GM19043 (cell line): ENCODE measurements at regions not wholly inside any gene's neighbourhood (a gene's known extent, or its start where the extent isn't known, plus 50 kb on each side); places are given as distances from the start of the nearest gene placed in this dataset.

Source experiments
- ATAC-seq: cut with Tn5 transposase; IDR thresholded peaks from one replicate; pipeline ENCODE4 v1.9.1; 2021; ENCODE audit warnings: low read depth; ENCODE audit not compliant: unreplicated experiment

GRCh38 chr6:47152666-47153403, 110.7 kb upstream of the ADGRF1 start:
- ATAC-seq: no peak

- ATAC-seq: no peak
Observed at GRCh38 chr6:47151232-47151898, 109.2 kb upstream of the ADGRF1 start.

- no peak for ATAC-seq
Observed at GRCh38 chr6:47149554-47149953, 107.4 kb upstream of the ADGRF1 start.

GRCh38 chr6:47149066-47149465, 106.9 kb upstream of the ADGRF1 start:
- no peak for ATAC-seq

- no peak for ATAC-seq
Observed at GRCh38 chr6:47147836-47148344, 105.8 kb upstream of the ADGRF1 start.

- no peak for ATAC-seq
Observed at GRCh38 chr6:47147175-47147727, 105.1 kb upstream of the ADGRF1 start.

- ATAC-seq: no peak
Observed at GRCh38 chr6:47146431-47147174, 104.5 kb upstream of the ADGRF1 start.

- ATAC-seq: no peak
Observed at GRCh38 chr6:47145212-47145611, 103.1 kb upstream of the ADGRF1 start.

- no peak for ATAC-seq
Observed at GRCh38 chr6:47144306-47144705, 102.2 kb upstream of the ADGRF1 start.

GRCh38 chr6:47141963-47142362, 99.8 kb upstream of the ADGRF1 start:
- no peak for ATAC-seq

GRCh38 chr6:47141171-47141570, 99.0 kb upstream of the ADGRF1 start:
- ATAC-seq: no peak

GRCh38 chr6:47138046-47138445, 95.9 kb upstream of the ADGRF1 start:
- ATAC-seq: no peak

- ATAC-seq: no peak
Observed at GRCh38 chr6:47137073-47137472, 94.9 kb upstream of the ADGRF1 start.

- no peak for ATAC-seq
Observed at GRCh38 chr6:47135772-47136171, 93.6 kb upstream of the ADGRF1 start.

GRCh38 chr6:47134476-47135189, 92.5 kb upstream of the ADGRF1 start:
- ATAC-seq: no peak

- no peak for ATAC-seq
Observed at GRCh38 chr6:47133230-47134000, 91.3 kb upstream of the ADGRF1 start.

GRCh38 chr6:47132724-47133123, 90.6 kb upstream of the ADGRF1 start:
- no peak for ATAC-seq

GRCh38 chr6:47131773-47132172, 89.6 kb upstream of the ADGRF1 start:
- ATAC-seq: no peak

- no peak for ATAC-seq
Observed at GRCh38 chr6:47130086-47130485, 88.0 kb upstream of the ADGRF1 start.

- ATAC-seq: no peak
Observed at GRCh38 chr6:47129129-47129528, 87.0 kb upstream of the ADGRF1 start.
